ENCODE measurements at regions not wholly inside any gene's neighbourhood (a gene's known extent, or its start where the extent isn't known, plus 50 kb on each side); places are given as distances from the start of the nearest gene placed in this dataset.

DNA sequence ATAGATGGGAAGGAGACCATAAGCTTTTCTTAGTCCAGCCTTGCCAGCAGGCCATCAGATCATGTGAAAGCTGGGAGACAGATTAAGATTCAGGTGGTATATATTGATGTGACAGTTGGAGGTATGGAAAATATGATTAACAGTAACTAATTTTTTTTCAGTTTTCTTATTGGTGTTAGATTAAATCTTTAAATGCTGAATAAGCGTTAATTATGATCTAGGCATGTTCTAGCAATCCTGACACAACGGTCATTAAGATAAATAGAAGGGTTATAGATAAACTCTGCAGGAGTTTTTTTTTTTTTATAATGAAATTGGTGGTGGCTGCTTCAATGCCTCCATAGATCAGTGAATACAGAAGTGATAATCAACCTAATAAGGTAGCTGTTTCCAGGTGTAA, 649.5 kb upstream of the TENM3 start:
- no peaks in the 10 kb centered on the region for H3K36me3 ChIP-seq
- TF ChIP-seq, protein P1, sequence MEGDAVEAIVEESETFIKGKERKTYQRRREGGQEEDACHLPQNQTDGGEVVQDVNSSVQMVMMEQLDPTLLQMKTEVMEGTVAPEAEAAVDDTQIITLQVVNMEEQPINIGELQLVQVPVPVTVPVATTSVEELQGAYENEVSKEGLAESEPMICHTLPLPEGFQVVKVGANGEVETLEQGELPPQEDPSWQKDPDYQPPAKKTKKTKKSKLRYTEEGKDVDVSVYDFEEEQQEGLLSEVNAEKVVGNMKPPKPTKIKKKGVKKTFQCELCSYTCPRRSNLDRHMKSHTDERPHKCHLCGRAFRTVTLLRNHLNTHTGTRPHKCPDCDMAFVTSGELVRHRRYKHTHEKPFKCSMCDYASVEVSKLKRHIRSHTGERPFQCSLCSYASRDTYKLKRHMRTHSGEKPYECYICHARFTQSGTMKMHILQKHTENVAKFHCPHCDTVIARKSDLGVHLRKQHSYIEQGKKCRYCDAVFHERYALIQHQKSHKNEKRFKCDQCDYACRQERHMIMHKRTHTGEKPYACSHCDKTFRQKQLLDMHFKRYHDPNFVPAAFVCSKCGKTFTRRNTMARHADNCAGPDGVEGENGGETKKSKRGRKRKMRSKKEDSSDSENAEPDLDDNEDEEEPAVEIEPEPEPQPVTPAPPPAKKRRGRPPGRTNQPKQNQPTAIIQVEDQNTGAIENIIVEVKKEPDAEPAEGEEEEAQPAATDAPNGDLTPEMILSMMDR (IDR thresholded peaks at IDR 0.05): no peak
- intact Hi-C loops (cut with DNase I): no loop called here
- no peak overlapping the region for H3K27ac ChIP-seq
- H3K27me3 ChIP-seq: no peaks in the 10 kb centered on the region
- ATAC-seq (no peak), DNase-seq (no peak)
- peaks cover 0 to 3% of the 10 kb centered on the region in 2 donors for H3K9me3 ChIP-seq
- H3K4me1 ChIP-seq: no peaks in the 10 kb centered on the region
- H3K4me3 ChIP-seq: no peak overlapping the region

DNA sequence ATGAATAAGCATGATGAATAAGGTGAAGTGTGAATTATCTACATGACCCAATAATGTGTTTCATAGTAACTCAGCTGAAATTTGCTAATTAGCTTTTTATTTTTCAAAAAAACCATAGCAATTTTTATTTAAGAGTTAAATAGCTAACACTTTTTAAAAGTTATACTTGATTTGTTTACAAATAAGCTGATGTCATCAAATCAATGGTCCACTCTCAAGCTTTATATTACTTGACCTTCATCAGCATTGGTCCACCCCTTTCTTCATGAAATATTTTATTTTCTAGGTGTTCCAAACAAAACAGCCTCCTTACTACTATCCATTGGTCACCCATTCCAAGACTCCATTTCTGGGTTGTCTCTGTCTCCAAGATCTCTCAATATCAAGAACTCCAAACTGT, 649.0 kb upstream of the TENM3 start:
- Histone ChIP-seq H3K4me3 (no peak overlapping the region), H3K4me1 (no peaks in the 10 kb centered on the region), H3K27ac (no peak overlapping the region), H3K36me3 (no peaks in the 10 kb centered on the region), H3K27me3 (no peaks in the 10 kb centered on the region), H3K9me3 (peaks cover 0 to 3% of the 10 kb centered on the region in 2 donors)
- TF ChIP-seq, protein P1 (IDR thresholded peaks at IDR 0.05): no peak
- intact Hi-C loops (cut with DNase I): no loop called here
- no peak for ATAC-seq
- DNase-seq: no peak

DNA sequence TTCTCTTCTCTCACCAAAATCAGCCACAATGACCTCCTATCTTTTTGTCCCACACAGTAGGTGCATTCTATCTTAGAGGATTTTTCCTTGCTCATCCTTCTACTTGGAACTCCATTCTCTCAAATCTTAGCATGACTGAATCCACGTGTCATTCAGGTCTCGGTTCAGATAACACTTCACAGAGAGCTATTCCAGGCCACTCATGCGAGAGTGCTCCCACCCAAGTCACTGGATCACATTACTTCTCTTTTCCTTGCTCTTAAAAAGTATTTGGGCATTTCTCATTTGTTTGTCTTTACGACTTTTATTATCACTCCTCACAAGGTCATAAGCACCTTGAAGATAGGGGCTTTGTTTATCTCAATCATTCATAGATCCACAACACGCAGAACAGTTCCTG, 647.5 kb upstream of the TENM3 start:
- H3K9me3 ChIP-seq: peaks cover 0 to under 1% of the 10 kb centered on the region in 2 donors
- H3K27me3 ChIP-seq: no peaks in the 10 kb centered on the region
- TF ChIP-seq, protein P1 (IDR thresholded peaks at IDR 0.05): no peak
- intact Hi-C loops (cut with DNase I): no loop called here
- H3K36me3 ChIP-seq: no peaks in the 10 kb centered on the region
- no peak overlapping the region for H3K4me3 ChIP-seq
- no peak overlapping the region for H3K27ac ChIP-seq
- ATAC-seq: no peak
- no peaks in the 10 kb centered on the region for H3K4me1 ChIP-seq
- no peak for DNase-seq

DNA sequence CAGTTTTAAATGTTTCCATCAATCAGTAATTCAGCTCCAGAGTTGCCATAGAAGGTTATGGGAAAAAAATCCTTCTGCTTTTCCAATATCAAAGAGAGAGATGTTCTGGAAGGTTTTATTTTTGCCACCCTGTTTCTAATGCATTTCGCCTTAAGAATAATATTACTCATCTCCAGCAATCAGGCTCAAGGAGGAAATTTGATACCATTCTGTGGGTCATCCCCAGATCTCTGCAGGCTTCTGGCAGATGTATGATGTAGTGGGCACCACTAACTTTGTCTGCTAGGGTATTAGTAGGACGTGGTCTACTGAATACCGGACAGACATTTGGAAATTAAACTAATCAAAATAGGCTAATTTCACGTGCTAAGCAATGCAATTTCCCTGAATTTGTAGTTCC, 645.4 kb upstream of the TENM3 start:
- DNase-seq (no peak), ATAC-seq (no peak)
- Histone ChIP-seq H3K9me3 (no peaks in the 10 kb centered on the region), H3K27me3 (no peaks in the 10 kb centered on the region), H3K27ac (no peak overlapping the region), H3K4me1 (no peaks in the 10 kb centered on the region), H3K36me3 (no peaks in the 10 kb centered on the region), H3K4me3 (no peak overlapping the region)
- TF ChIP-seq, protein P1 (IDR thresholded peaks at IDR 0.05): no peak
- intact Hi-C loops (cut with DNase I): no loop called here

DNA sequence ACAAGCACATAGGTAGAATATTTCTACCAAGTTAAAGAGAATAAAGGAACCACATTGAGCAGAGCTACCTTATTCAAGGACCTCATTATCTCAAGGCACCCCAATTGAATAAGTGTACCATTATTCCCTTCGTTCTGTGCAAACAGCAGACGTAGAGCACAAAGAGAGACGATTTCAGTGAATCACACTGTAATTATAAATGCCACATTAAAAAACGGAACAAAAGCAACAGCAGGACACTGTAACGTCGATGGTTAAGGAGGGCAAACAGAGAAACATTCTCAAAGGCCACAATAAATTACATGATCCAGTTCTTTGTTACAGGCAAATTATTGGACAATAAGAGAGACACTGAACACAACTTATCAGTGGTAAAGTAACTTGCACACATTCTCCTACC, 644.1 kb upstream of the TENM3 start:
- H3K4me3 ChIP-seq: no peak overlapping the region
- no peaks in the 10 kb centered on the region for H3K36me3 ChIP-seq
- H3K27ac ChIP-seq: no peak overlapping the region
- no peak for ATAC-seq
- H3K4me1 ChIP-seq: no peaks in the 10 kb centered on the region
- TF ChIP-seq, protein P1 (IDR thresholded peaks at IDR 0.05): no peak
- H3K9me3 ChIP-seq: no peaks in the 10 kb centered on the region
- H3K27me3 ChIP-seq: no peaks in the 10 kb centered on the region
- no peak for DNase-seq
- intact Hi-C loops (cut with DNase I): no loop called here
